Suprapubic skin (tissue), 3 donors: ENCODE measurements at regions not wholly inside any gene's neighbourhood (a gene's known extent, or its start where the extent isn't known, plus 50 kb on each side); places are given as distances from the start of the nearest gene placed in this dataset.

ENCODE experiments used
- EP300 ChIP-seq: sonication (generic); formaldehyde crosslinking; IDR thresholded peaks from one replicate; pipeline ENCODE4 v1.6.1; 2017; ENCODE audit warnings: antibody characterized with exemption
- TF ChIP-seq, protein P1 (sequence below), 2 donors: fragments of 200-600 bp in 1 of 2; fragments of 450-650 bp in 1 of 2; sonication (generic) in 1 of 2; IDR thresholded peaks; one replicate each; pipeline ENCODE4 v1.5.1; 2016 to 2019; ENCODE audit warnings: antibody characterized with exemption in 2 of 2, mild to moderate bottlenecking in 1 of 2, moderate library complexity in 1 of 2

DNA sequence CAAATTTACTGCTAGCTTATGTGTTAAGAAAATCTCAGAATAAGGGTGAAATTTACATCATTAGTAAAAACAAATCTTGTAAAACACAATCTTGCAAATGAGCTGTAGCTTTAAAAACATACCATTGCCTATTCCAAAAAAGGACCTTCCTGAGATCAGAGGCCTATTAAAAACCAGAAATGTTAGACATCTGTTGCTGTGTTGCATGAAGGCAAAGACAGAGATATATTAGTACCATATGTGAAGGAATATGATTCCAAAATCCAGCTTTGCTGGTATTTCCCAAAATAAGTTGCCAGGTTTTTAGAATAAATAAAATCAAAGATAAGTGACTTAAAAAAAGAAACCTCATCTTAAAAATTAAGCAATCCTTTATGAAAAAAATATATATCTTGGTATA lies 504.1 kb upstream of the CDIN1 start:
- TF ChIP-seq, protein P1, sequence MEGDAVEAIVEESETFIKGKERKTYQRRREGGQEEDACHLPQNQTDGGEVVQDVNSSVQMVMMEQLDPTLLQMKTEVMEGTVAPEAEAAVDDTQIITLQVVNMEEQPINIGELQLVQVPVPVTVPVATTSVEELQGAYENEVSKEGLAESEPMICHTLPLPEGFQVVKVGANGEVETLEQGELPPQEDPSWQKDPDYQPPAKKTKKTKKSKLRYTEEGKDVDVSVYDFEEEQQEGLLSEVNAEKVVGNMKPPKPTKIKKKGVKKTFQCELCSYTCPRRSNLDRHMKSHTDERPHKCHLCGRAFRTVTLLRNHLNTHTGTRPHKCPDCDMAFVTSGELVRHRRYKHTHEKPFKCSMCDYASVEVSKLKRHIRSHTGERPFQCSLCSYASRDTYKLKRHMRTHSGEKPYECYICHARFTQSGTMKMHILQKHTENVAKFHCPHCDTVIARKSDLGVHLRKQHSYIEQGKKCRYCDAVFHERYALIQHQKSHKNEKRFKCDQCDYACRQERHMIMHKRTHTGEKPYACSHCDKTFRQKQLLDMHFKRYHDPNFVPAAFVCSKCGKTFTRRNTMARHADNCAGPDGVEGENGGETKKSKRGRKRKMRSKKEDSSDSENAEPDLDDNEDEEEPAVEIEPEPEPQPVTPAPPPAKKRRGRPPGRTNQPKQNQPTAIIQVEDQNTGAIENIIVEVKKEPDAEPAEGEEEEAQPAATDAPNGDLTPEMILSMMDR (IDR thresholded peaks at IDR 0.05), result no peak
- no peak for TF ChIP-seq EP300
